ENCODE measurements at regions not wholly inside any gene's neighbourhood (a gene's known extent, or its start where the extent isn't known, plus 50 kb on each side); places are given as distances from the start of the nearest gene placed in this dataset.

- TF ChIP-seq, protein P1, sequence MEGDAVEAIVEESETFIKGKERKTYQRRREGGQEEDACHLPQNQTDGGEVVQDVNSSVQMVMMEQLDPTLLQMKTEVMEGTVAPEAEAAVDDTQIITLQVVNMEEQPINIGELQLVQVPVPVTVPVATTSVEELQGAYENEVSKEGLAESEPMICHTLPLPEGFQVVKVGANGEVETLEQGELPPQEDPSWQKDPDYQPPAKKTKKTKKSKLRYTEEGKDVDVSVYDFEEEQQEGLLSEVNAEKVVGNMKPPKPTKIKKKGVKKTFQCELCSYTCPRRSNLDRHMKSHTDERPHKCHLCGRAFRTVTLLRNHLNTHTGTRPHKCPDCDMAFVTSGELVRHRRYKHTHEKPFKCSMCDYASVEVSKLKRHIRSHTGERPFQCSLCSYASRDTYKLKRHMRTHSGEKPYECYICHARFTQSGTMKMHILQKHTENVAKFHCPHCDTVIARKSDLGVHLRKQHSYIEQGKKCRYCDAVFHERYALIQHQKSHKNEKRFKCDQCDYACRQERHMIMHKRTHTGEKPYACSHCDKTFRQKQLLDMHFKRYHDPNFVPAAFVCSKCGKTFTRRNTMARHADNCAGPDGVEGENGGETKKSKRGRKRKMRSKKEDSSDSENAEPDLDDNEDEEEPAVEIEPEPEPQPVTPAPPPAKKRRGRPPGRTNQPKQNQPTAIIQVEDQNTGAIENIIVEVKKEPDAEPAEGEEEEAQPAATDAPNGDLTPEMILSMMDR (IDR thresholded peaks at IDR 0.05): no peak
- TF ChIP-seq POLR2A (IDR thresholded peaks at IDR 0.05): no peak
These were observed 366.6 kb downstream of the REEP3 start for GRCh38 chr10:63887600-63888370.

All from esophagus squamous epithelium (tissue), 4 donors.